ENCODE measurements at regions not wholly inside any gene's neighbourhood (a gene's known extent, or its start where the extent isn't known, plus 50 kb on each side); places are given as distances from the start of the nearest gene placed in this dataset.

DNA sequence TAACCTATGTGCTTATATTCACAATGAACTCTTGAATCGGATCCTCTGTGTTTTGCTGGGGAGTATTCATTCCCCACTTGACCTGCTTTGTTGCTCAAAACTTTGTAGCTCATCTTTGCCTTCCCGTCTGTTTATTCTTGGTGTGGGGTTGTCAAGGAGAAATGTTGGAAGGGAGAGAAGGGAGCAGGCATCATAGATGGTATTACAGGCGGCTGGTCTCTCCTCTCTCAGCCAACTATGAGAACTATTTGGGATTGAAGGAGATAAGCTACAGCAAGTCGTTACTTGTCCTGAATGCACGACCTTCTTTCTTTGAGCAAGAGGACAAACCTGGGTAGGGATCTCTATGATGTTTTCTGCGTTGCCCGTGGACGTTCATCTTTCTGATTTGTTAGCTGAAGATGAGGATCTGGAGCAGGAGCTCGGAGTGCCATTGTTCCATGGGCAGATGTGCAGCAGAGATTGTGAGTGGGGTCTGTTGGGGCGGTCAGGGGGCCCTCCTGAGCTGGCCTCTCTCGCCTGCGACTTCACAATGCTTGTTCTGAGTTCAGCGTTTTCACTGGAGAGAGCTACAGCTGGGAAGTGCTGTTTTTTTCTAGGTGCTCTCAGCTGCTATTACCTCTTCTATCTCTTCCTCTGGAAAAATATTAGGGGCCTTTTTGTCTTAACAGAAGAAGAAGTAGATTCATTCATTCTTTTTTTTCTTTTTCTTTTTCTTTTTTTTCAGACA lies 126.9 kb upstream of the KLF6 start:
- H3K4me1 ChIP-seq: peaks cover 0 to 11% (median 0%) of the 10 kb centered on the region in 4 donors
- DNase-seq: no peak
- H3K9me3 ChIP-seq: no peaks in the 10 kb centered on the region
- no peaks in the 10 kb centered on the region for H3K27me3 ChIP-seq
- intact Hi-C loops (cut with DNase I; ENCODE audit: low total_unique reads): no loop called here
- peak overlapping the region in 1 of 2 donors; percentile 41 for H3K27ac ChIP-seq
- H3K36me3 ChIP-seq: no peaks in the 10 kb centered on the region
- no peak overlapping the region for H3K4me3 ChIP-seq
- TF ChIP-seq CTCF (IDR thresholded peaks at IDR 0.05): no peak

DNA sequence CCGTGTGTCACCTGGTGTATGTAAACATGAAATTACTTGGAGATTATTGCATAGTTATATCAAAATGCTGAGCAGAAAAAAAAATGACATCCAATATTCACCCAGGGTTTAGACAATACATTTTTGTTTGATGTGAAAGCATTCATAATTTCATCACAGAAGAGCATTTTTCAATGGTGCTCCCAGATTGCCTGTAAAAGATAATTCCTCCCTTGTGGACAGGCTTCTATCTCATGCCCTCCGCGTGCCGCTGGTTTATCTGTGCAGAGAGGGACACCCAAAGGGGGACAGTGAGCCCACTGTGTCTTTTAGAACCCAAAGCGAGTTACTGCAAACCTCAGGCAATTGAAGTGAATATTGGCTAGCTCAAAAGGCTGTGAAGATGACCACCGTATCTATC lies 126.2 kb upstream of the KLF6 start:
- no peak for TF ChIP-seq CTCF (IDR thresholded peaks at IDR 0.05)
- Histone ChIP-seq H3K27ac (peak overlapping the region in 1 of 2 donors; percentile 41), H3K36me3 (no peaks in the 10 kb centered on the region), H3K9me3 (no peaks in the 10 kb centered on the region), H3K4me3 (no peak overlapping the region), H3K4me1 (peaks cover 0 to 11% (median 0%) of the 10 kb centered on the region in 4 donors), H3K27me3 (no peaks in the 10 kb centered on the region)
- DNase-seq: no peak
- intact Hi-C loops (cut with DNase I; ENCODE audit: low total_unique reads): no loop called here

- H3K4me1 ChIP-seq: peaks cover 0 to 11% (median 0%) of the 10 kb centered on the region in 4 donors
- DNase-seq: no peak
- H3K27me3 ChIP-seq: no peaks in the 10 kb centered on the region
- H3K4me3 ChIP-seq: no peak overlapping the region
- no peak for TF ChIP-seq CTCF (IDR thresholded peaks at IDR 0.05)
- no peaks in the 10 kb centered on the region for H3K9me3 ChIP-seq
- H3K27ac ChIP-seq: no peak overlapping the region
- intact Hi-C loops (cut with DNase I; ENCODE audit: low total_unique reads): no loop called here
- H3K36me3 ChIP-seq: no peaks in the 10 kb centered on the region
These were observed 124.3 kb upstream of the KLF6 start for GRCh38 chr10:3909339-3909738.

- Histone ChIP-seq H3K4me1 (peaks cover 0 to 11% (median 0%) of the 10 kb centered on the region in 4 donors), H3K9me3 (no peaks in the 10 kb centered on the region), H3K27ac (peak overlapping the region; percentile 10), H3K36me3 (no peaks in the 10 kb centered on the region), H3K4me3 (no peak overlapping the region), H3K27me3 (no peaks in the 10 kb centered on the region)
- DNase-seq: no peak
- intact Hi-C loops (cut with DNase I; ENCODE audit: low total_unique reads): no loop called here
- no peak for TF ChIP-seq CTCF (IDR thresholded peaks at IDR 0.05)
These were observed 123.2 kb upstream of the KLF6 start for GRCh38 chr10:3908183-3908582.

DNA sequence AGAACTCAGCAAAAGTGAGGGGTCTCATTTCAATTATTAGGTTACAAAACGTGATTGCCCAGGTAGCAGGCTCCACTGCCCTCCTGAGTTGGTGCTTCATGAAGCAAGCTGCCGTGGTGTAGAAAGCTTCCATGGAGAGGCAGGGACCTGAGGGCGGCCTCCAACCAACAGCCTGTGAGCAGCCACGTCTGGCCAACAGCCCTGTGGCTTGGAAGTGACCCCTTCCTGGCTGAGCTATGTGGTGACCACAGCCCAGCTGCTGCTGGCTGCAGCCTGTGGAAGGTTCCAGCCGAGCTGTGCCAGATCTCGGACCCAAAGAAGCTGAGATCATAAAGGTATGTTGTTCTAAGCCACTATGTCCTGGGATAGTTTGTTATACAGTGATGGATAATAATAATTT lies 122.5 kb upstream of the KLF6 start:
- Histone ChIP-seq H3K4me3 (no peak overlapping the region), H3K36me3 (no peaks in the 10 kb centered on the region), H3K9me3 (no peaks in the 10 kb centered on the region), H3K4me1 (peaks cover 0 to 17% (median 1%) of the 10 kb centered on the region in 4 donors), H3K27me3 (no peaks in the 10 kb centered on the region), H3K27ac (peak overlapping the region; percentile 10)
- DNase-seq: peak; percentile 71 to 80
- intact Hi-C loops (cut with DNase I; ENCODE audit: low total_unique reads): no loop called here
- TF ChIP-seq CTCF (IDR thresholded peaks at IDR 0.05): no peak
